HEK293T (cell line): ENCODE measurements at regions not wholly inside any gene's neighbourhood (a gene's known extent, or its start where the extent isn't known, plus 50 kb on each side); places are given as distances from the start of the nearest gene placed in this dataset.

Experiments used
- ARNT ChIP-seq: fragments of 450-650 bp; IDR thresholded peaks from 2 replicates; pipeline ENCODE4 v1.6.1; 2017; ENCODE audit warnings: mild to moderate bottlenecking
- ELF4 ChIP-seq: fragments of 450-650 bp; IDR thresholded peaks from 2 replicates; pipeline ENCODE4 v1.6.1; 2017; ENCODE audit warnings: antibody characterized with exemption
- FOXA1 ChIP-seq: fragments of 450-650 bp; IDR thresholded peaks from 2 replicates; pipeline ENCODE4 v1.6.1; 2016; ENCODE audit warnings: mild to moderate bottlenecking
- FOXK2 ChIP-seq: fragments of 450-650 bp; IDR thresholded peaks from 2 replicates; pipeline ENCODE4 v1.6.1; 2016; ENCODE audit warnings: mild to moderate bottlenecking
- SP1 ChIP-seq: fragments of 450-650 bp; IDR thresholded peaks from 2 replicates; pipeline ENCODE4 v1.6.1; 2017
- SUZ12 ChIP-seq: fragments of 450-650 bp; IDR thresholded peaks from 2 replicates; pipeline ENCODE4 v1.6.1; 2016; ENCODE audit warnings: mild to moderate bottlenecking
- ZNF384 ChIP-seq: fragments of 450-650 bp; IDR thresholded peaks from 2 replicates; pipeline ENCODE4 v1.6.1; 2016
- TF ChIP-seq, protein P1 (sequence below): fragments of 450-650 bp; IDR thresholded peaks from 2 replicates; pipeline ENCODE4 v1.6.1; 2016

- TF ChIP-seq FOXK2 (no peak), SUZ12 (no peak), SP1 (no peak), ARNT (no peak), FOXA1 (no peak), ELF4 (no peak), ZNF384 (no peak)
- TF ChIP-seq, protein P1, sequence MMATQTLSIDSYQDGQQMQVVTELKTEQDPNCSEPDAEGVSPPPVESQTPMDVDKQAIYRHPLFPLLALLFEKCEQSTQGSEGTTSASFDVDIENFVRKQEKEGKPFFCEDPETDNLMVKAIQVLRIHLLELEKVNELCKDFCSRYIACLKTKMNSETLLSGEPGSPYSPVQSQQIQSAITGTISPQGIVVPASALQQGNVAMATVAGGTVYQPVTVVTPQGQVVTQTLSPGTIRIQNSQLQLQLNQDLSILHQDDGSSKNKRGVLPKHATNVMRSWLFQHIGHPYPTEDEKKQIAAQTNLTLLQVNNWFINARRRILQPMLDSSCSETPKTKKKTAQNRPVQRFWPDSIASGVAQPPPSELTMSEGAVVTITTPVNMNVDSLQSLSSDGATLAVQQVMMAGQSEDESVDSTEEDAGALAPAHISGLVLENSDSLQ = no peak
Observed at GRCh38 chr1:173300061-173301044, 93.2 kb upstream of the TNFSF4 start.
